22Rv1 (cell line): ENCODE measurements at regions not wholly inside any gene's neighbourhood (a gene's known extent, or its start where the extent isn't known, plus 50 kb on each side); places are given as distances from the start of the nearest gene placed in this dataset.
"Not testable (repeated sequence)": the region's sequence is repeated elsewhere in the genome, so short reads cannot be mapped to it uniquely, and the experiment has no call there.

Source experiments
- CTCF ChIP-seq: fragments of 450-650 bp; IDR thresholded peaks from 2 replicates; pipeline ENCODE4 v1.5.1; 2017; ENCODE audit warnings: mild to moderate bottlenecking
- ZFX ChIP-seq: fragments of 450-650 bp; IDR thresholded peaks from 2 replicates; pipeline ENCODE4 v1.6.1; 2017; ENCODE audit warnings: antibody characterized with exemption, borderline replicate concordance

DNA sequence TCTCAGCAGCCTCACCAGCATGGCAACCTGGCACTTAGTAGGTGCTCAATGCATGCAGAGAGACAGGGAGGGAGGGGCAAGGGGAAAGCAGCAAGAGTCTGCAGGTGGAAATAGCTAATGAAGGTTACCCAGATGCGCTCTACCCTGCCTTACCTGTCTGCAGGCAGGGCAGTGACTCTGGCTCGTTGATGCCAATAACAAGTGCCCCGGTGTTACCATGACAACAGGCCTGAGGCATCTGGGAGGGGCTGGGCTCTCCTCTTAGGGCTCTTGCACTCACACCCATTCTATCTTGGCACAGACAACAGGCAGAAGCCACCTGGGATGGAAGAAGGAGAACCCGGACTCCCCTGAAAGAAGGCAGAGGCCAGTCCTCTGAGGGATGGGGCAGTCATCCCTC lies 896.0 kb downstream of the TUBA3C start:
- TF ChIP-seq CTCF, ZFX: not testable (repeated sequence)
